ENCODE measurements at regions not wholly inside any gene's neighbourhood (a gene's known extent, or its start where the extent isn't known, plus 50 kb on each side); places are given as distances from the start of the nearest gene placed in this dataset.

GRCh38 chr6:168866534-168866933, 387.1 kb downstream of the THBS2 start:
- H3K79me2 ChIP-seq (ENCODE audit: insufficient read depth), result no peaks in the 10 kb centered on the region
- H3K27me3 ChIP-seq (ENCODE audit: insufficient read depth), result no peaks in the 10 kb centered on the region
- ChIA-PET POLR2A (no interaction called here), CTCF (interaction anchor here (0.9 to 1.5 kb wide), 3 partner anchors 11 to 250 kb away, joined by 3 to 4 read pairs (median 3); no protein-coding TSS in a partner anchor)
- WGBS (ENCODE audit: low lambda C conversion rate), result 42% methylated on average over 5 of the region's 5 CpGs
- no peaks in the 10 kb centered on the region for H3F3A ChIP-seq (replicated peaks; ENCODE audit: insufficient read depth)
- no peak overlapping the region for H3K27ac ChIP-seq (ENCODE audit: low read depth in 2 of 2, low read length in 1 of 2)
- no peaks in the 10 kb centered on the region; a peak in 1 of 4 replicates for H3K4me1 ChIP-seq (ENCODE audit: control insufficient read depth in 1 of 2, insufficient read depth in 2 of 2, low read depth in 1 of 2, low read length in 1 of 2)
- H3K36me3 ChIP-seq (replicated peaks in 1 of 2; ENCODE audit: control insufficient read depth in 1 of 2, insufficient read depth in 2 of 2, low read length in 1 of 2), result no peaks in the 10 kb centered on the region
- no peak overlapping the region for H2AFZ ChIP-seq (ENCODE audit: low read depth)
- no peak overlapping the region for H3K9ac ChIP-seq
- H3K9me2 ChIP-seq, result no peaks in the 10 kb centered on the region
- no peaks in the 10 kb centered on the region for H4K20me1 ChIP-seq (ENCODE audit: insufficient read depth)
- no peak overlapping the region for H3K4me2 ChIP-seq
- DNase-seq, result no peak
- H3K9me3 ChIP-seq, result no peaks in the 10 kb centered on the region
- no peak for TF ChIP-seq REST (IDR thresholded peaks at IDR 0.05; ENCODE audit: low read depth, low read length)
- TF ChIP-seq YY1 (IDR thresholded peaks at IDR 0.05; ENCODE audit: low read depth), result no peak
- no peak for TF ChIP-seq RCOR1 (IDR thresholded peaks at IDR 0.05; ENCODE audit: low read length)
- no peak for TF ChIP-seq CTCF (IDR thresholded peaks at IDR 0.05)
- no peak for TF ChIP-seq TCF12 (IDR thresholded peaks at IDR 0.05)
- no peak for TF ChIP-seq FOSL2 (IDR thresholded peaks at IDR 0.05; ENCODE audit: borderline replicate concordance, low read depth)
- TF ChIP-seq FOXJ3 (CRISPR knock-in tag; IDR thresholded peaks at IDR 0.05), result no peak
- TF ChIP-seq JUND (IDR thresholded peaks at IDR 0.05), result no peak
- TF ChIP-seq POLR2AphosphoS5 (IDR thresholded peaks at IDR 0.05; ENCODE audit: low read depth, low read length), result no peak
- no peak for TF ChIP-seq GATA2 (CRISPR knock-in tag; IDR thresholded peaks at IDR 0.05)
- TF ChIP-seq RFX5 (IDR thresholded peaks at IDR 0.05; ENCODE audit: low read length), result no peak
- TF ChIP-seq USF2 (IDR thresholded peaks at IDR 0.05; ENCODE audit: borderline replicate concordance, low read depth, low read length), result no peak
- no peak for TF ChIP-seq TEAD4 (IDR thresholded peaks at IDR 0.05; ENCODE audit: borderline replicate concordance, insufficient read depth)
- no peak for TF ChIP-seq SIN3A (IDR thresholded peaks at IDR 0.05; ENCODE audit: borderline replicate concordance, low read depth, low read length)
- TF ChIP-seq FOXM1 (IDR thresholded peaks at IDR 0.05; ENCODE audit: low read depth), result no peak
- no peak overlapping the region for H3K4me3 ChIP-seq (ENCODE audit: low read depth in 2 of 2, low read length in 1 of 2)
